NCI-H510A (cell line): ENCODE measurements at regions not wholly inside any gene's neighbourhood (a gene's known extent, or its start where the extent isn't known, plus 50 kb on each side); places are given as distances from the start of the nearest gene placed in this dataset.

Source experiments
- DNase-seq: peaks from one replicate; lab custom pipeline; 2025; lab: John Stamatoyannopoulos, UW

- no peak for DNase-seq
Observed at GRCh38 chrX:39736216-39737211, 361.2 kb downstream of the BCOR start.

DNA sequence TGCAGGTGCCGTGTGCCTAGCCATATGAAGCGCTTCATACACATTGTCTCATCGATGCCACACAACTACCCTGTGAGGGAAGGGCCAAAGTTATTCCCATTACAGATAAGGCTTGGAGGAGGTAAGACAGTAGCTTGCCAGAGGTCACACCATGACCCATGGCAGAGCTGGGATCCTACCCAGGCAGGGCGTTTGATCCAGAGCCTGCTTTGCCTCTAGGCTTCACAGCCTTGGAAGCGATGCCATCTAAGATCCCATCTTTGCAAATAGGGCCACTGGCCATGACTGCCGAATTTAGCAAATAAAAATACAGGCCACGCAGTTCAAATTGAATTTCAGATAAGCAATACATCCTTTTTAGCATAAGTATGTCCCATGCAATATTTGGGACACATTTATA, 358.2 kb downstream of the BCOR start:
- no peak for DNase-seq

DNA sequence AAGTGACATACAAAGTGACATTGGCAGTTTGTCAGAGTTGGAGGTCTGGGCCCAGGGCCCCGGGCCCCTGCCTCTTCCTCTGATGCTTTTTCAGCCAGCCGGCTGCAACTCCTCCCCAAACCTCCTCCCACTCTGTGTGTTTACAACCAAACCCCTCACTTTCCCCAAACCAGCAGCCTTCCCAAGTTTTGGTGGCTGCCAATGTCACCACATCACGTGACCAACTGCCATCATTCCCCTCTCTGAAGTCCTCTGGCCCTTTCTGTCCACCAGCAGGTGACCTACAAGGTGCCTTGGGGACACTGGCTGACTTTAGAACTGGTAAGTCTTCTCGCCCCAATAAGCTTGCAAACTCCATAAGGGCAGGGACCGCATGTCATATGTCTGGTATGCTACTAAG, 357.7 kb downstream of the BCOR start:
- no peak for DNase-seq

DNA sequence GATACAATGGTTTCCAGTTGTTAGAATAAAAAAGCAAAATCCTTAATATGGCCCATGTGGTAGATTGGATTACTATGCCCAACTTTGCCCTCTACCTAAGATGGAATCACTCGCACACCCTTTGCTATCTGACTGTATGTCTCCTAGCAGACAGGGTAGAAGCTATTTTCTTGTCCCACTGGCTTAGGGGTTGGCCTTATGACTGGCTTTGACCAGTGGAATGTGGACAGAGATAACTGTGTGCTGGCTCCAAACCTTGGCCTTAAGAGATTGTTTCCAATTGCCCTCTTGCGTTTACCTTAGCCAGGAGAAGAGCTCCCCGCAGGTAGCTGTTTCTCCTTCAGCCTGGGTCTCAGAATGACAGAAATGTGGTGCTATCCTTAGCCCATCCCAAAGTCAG, 355.9 kb downstream of the BCOR start:
- DNase-seq, result no peak

DNA sequence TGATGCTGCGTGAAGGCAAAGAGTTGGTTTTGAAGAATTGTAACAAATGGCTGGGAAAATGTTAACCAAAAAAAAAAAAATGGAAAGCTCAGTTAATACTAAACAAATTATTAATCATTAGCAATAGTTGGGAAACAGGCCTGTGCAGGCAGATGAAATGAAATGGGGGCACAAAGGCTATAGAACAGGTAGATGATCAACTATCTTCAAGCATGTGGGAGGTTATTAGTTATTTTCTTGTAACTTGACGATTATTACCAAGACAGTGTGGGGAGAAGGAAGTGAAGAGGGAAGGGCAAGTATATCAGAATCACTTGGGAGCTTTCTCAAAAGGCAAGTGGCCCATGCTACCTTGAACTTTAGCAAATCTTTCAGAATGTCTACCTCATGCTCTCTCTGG, 351.9 kb downstream of the BCOR start:
- DNase-seq, result no peak

DNA sequence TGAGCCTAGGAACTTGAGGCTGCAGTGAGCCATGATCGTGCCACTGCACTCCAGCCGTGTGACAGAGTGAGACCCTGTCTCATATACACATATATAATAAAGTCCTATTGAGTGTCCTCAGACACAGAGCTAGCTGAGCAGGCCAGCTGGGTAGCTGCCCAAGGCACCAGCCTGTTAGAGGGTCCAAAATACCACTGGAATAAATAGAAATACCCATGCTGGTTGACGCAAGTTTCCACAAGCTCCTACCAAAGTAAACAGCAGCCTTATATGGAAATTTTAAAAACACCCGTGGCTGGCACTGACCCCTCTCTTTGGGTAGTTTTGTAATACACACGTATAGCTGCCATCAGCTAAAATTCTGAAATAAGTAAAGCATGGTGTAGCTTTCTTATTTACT, 348.6 kb downstream of the BCOR start:
- DNase-seq, result no peak

DNA sequence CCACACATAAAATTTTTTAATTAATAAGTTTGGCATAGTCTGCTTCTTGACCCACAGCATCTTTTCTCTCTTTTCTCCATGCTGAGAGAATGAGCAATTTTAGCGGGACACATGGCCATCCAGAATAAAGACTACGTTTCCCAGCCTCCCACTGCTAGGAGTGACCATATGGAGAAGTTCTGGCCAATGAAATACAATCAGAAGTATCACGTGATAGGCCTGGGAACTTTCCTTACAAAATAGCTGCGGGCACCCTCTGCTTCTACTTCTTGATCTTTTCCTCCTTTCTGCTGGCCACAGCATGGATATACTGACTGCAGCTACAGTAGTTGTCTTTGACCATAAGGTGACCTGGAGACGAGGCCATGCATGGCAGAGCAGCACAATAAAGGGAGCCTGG, 348.0 kb downstream of the BCOR start:
- DNase-seq, result no peak

DNA sequence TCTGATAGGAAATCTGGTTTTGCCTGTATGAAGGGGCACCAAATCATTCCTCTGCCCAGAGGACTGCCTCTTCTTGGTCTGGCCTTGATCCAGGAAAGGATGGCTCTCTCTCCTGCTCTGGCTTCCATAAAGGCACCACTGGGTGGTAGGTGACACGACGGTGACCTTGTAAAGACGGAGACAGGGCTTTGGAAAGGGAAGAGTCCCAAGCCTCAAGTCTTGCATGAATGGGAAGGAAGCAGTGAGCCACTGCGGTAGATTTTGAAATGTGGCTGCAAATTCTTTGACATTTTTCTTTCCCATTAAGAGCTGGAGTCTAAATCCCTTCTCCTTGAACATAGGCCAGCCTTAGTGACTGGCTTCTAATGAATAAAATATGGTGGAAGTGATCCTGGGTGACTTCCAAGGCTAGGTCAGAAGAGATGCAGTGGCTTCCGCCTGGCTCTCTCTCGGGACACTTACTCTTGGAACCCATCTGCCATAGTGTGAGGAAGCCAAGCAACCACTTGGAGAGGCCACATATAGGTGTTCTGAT, 347.4 kb downstream of the BCOR start:
- DNase-seq, result no peak

GRCh38 chrX:39750848-39751247, 346.9 kb downstream of the BCOR start:
- DNase-seq, result no peak

DNA sequence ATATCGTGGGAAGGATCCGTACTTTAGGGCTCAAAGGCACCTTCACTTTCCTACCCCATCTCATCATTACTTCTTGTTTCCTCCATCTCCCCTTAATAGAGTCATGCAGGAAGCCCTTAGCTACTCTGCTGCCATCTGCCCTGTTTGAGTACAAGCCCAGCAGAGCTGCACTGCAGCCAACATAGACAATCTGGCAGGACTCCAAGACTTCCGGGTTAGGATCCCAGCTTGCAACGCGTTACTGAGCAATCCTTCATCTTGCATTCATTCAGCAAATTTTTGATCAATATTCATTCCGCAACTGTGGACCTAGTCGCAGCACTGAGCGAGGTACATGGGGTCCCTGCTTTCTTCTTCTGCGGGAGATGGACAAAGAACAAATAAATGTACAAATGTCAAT, 344.9 kb downstream of the BCOR start:
- peak; percentile 45 for DNase-seq

DNA sequence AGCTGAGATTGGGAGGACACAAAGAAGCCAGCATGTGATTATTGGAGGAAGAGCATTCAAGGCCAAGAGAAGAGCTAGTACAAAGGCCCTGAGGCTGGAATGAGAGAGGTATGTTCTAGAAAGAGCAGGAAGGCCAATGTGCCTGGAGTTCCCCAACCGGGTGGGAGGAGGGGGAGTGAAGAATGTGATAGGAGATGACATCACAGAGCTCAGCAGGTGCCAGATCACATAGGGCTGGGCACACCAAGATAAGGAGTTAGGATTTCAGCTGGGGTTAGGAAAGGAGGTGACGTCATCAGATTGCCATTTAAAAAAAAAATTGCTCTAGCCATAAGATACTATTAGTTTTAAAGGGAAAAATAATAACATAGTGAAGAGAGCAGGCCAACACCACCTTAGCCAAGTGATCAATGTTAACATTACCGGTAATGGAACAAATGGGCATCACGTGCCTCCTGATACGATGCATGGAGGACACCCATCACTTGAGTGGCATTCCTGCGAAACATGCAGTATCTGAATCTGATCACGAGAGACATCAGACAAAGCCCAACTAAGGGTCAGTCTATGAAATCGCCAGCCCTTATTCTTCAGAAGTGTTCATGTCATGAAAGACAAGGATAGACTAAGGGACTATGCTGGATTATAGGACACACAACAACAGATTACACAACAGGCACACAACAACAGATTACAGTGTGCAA, 344.3 kb downstream of the BCOR start:
- DNase-seq, result no peak

GRCh38 chrX:39755143-39756032, 342.4 kb downstream of the BCOR start:
- peak; percentile 66 for DNase-seq

DNA sequence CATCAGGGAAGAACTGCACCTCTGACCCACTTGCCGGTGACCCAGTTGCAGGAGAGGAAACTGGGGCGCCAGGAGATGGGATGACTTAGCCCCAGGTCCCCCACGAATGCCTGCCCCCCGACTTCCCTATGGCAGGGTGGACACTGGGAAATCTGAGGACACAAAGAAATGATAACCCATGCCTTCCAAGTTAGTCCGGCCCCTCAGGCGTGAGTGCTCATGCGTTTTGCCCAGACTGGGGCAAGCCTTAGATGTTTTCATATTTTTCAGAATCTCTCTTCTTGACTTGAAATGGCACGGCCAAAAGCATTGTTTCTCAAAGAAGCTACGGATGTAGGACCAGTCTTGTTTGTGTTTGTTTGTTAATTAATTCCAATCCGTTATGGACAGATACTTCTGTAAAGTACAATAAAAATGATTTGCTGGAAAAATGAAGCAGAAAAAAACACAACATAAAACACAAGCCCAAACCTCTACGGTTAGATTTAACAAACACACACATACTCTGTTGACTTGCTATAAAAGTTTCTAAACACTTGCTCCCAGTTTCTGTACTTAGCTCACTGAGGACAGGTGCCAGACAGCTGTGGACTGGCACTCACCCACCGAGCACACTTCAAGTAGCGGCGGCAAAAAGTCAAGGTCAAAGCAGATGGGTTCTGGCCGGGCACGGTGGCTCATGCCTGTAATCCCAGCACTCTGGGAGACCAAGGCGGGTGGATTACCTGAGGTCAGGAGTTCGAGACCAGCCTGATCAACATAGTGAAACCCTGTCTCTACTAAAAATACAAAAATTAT, 341.5 kb downstream of the BCOR start:
- DNase-seq, result no peak

GRCh38 chrX:39757971-39758370, 339.8 kb downstream of the BCOR start:
- DNase-seq, result no peak

DNA sequence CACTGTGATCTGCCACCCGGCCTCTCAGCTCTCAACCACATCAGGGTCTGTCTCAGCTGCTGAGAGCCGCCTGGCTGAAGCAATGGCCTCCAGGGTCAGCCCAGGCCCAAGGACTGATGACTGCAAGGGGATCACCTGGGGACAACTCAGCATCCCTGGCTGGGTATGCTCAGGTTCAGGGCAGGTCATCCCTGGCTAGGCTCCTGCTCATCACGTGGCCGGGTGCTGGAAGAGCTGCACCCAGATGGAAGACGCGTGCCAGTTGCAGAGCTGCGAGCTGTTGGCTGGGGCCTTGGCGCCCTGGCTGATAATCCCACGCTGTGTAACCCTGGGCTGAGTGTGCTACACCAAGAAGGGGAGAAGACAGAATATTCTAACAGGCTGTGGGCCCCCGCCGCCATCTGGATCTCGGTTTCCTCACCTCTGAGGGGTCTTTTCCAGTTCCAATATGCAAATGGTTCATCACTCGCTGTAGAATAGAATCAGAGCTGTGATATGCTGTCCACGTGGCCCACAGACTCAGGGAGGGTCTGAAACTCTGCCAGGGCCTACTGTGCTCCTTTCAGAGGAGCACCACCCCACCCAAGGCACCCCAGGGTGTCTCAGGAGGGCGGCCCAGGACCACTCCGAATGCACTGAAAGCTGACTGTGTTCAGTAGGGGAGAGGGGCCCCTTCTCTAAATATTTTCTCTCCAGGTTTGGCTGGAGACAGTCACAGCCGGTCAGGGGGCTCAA, 338.8 kb downstream of the BCOR start:
- no peak for DNase-seq

DNA sequence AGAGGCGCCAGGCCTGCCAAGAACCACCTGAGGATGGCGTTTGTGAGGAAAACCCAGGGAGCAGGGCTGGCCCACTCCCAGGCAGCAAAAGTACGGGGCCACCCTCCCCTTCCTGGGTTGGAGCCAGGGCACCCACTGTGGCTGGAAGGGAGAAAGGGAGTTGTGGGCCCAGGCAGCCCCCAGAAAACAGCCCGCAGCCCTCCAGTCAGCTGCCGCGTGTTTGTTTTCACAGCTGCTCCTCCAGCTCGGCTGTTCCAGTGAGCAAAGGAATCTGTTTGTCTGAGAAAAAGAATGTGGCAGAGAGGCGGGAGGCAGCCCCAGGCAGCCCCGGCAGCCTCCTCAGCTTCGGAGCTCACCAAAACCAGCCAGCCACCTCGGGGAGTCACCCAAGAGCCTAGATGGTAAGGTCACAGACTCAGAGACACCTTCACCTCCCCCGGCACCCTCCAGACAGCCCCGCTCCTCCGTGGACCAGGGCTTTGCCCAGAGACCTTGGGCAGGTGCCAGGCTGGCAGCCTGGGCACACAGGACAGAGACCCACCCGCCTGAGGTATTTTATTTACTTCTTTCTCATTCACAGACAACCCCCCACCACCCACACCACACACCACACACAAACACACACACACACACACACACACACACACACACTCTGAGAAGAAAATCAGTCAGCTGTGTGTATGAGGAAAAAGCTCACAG, 338.1 kb downstream of the BCOR start:
- DNase-seq, result no peak

DNA sequence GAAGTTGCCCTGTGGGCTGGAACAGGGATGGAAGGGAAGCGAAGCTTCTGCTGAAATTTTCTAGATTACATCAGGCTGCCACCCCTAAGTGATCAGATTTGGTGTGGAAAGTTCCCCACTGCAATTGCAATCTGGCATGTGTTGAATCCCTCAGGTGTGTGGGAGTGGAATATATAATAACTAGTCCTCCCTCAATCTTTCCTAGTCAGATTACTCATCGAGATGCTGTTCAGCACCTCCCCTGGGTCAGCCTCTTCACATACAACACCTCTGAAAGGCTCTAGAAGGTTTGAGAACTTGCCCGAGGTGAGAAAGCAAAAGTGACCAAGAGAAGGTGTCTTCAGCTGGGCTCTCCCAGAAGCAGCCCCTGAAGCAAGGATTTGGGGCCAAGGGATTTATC, 336.8 kb downstream of the BCOR start:
- no peak for DNase-seq

DNA sequence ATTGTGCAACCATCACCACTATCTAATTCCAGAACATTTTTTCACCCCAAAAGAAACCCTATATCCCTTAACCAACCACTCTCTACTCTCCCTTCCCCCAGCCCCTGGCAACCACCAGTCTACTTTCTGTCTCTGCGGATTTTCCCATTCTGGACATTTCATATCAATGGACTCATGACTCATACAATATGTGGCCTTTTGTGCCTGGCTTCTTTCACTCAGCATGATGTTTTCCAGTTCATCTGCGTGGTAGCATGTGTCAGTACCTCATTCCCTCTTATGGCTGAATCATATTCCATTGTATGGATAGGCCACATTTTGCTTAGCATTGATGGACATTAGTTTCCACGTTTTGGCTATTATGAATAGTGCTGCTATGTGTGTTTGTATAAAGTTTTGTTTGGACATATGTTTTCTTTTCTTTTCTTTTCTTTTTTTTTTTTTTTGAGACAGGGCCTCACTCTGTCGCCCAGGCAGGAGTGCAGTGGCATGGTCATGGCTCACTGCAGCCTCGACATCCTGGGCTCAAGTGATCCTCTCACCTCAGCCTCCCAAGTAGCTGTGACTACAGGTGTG, 335.4 kb downstream of the BCOR start:
- no peak for DNase-seq

DNA sequence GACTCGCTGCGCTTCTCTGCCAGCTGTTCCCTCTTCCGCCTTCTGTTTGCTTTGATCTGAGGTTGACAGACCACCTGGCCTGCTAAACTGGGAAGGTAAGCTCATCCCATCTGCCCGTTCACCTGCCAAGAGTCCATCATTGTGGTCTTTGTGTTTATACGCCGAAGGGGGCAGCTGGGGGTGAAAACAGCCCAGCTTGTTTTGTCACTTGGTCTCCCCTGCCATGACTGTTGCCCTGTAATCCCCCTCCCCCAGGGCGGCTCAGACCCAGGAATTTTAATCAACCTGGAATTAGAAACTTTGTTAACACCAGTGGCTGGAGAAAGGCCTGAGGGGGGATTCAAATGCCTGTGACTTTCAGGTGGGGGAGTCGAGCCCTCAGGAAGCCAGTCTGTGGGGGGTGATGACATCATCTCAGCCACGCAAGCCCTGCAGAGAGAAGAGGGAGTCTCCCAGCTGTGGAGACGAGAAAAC, 333.3 kb downstream of the BCOR start:
- peak; percentile 80 for DNase-seq
